ENCODE measurements at regions not wholly inside any gene's neighbourhood (a gene's known extent, or its start where the extent isn't known, plus 50 kb on each side); places are given as distances from the start of the nearest gene placed in this dataset.
"Not testable (repeated sequence)": the region's sequence is repeated elsewhere in the genome, so short reads cannot be mapped to it uniquely, and the experiment has no call there.

GRCh38 chr2:6196449-6196848 is 504.3 kb downstream of the SOX11 start:
- Histone ChIP-seq H2AFZ (ENCODE audit: low read depth, low read length) (no peak overlapping the region), H3K79me2 (ENCODE audit: insufficient read depth, low read length) (no peaks in the 10 kb centered on the region), H3K4me1 (ENCODE audit: insufficient read depth, low read length) (no peaks in the 10 kb centered on the region), H3K9ac (ENCODE audit: low read depth, low read length) (no peak overlapping the region), H4K20me1 (ENCODE audit: insufficient read depth, low read length) (no peaks in the 10 kb centered on the region), H3K27me3 (ENCODE audit: insufficient read depth, low read length, poor library complexity) (no peaks in the 10 kb centered on the region), H3K27ac (ENCODE audit: low read length) (no peak overlapping the region), H3K9me3 (ENCODE audit: insufficient read depth, low read length, severe bottlenecking) (no peaks in the 10 kb centered on the region), H3K4me2 (ENCODE audit: insufficient read depth, low read length) (no peak overlapping the region), H3K36me3 (ENCODE audit: insufficient read depth, low read length) (no peaks in the 10 kb centered on the region), H3K4me3 (ENCODE audit: low read depth in 1 of 2, low read length in 2 of 2) (no peak overlapping the region)
- TF ChIP-seq CTCF (IDR thresholded peaks at IDR 0.05; ENCODE audit: borderline replicate concordance, extremely low read depth, low read length, poor library complexity, severe bottlenecking) (no peak), EZH2 (IDR thresholded peaks at IDR 0.05; ENCODE audit: borderline replicate concordance, low read depth, low read length, severe bottlenecking) (no peak)
- ATAC-seq (ENCODE audit: insufficient read depth, low read depth) (no peak), DNase-seq (no peak)

DNA sequence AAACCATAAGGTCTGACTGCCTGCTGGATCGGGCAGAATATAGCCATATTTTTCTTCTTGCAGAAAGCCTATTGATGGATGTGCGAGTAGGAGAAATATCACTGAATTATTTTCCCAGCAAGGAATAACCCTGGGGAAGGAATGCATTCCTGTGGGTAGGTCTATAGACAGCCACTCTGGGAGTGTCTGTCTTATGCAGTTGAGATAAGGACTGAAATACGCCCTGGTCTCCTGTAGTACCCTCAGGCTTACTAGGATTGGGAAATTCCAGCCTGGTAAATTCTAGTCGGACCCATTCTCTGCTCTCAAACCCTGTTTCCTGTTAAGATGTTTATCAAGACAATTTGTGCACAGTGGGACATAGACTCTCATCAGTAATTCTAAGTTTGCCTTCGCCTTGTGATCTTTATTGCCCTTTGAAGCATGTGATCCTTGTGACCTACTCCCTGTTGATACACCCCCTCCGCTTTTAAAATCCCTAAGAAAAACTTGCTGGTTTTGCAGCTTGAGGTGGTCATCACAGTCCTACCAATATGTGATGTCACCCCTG is 506.3 kb downstream of the SOX11 start:
- not testable (repeated sequence) for H3K36me3 ChIP-seq (ENCODE audit: insufficient read depth, low read length); ATAC-seq (ENCODE audit: insufficient read depth, low read depth); H3K9ac ChIP-seq (ENCODE audit: low read depth, low read length); H3K27me3 ChIP-seq (ENCODE audit: insufficient read depth, low read length, poor library complexity); DNase-seq; H2AFZ ChIP-seq (ENCODE audit: low read depth, low read length); H3K4me2 ChIP-seq (ENCODE audit: insufficient read depth, low read length); H4K20me1 ChIP-seq (ENCODE audit: insufficient read depth, low read length); H3K27ac ChIP-seq (ENCODE audit: low read length); H3K79me2 ChIP-seq (ENCODE audit: insufficient read depth, low read length); H3K4me3 ChIP-seq (ENCODE audit: low read depth in 1 of 2, low read length in 2 of 2); H3K9me3 ChIP-seq (ENCODE audit: insufficient read depth, low read length, severe bottlenecking); H3K4me1 ChIP-seq (ENCODE audit: insufficient read depth, low read length)

- no peaks in the 10 kb centered on the region for H3K9me3 ChIP-seq (ENCODE audit: insufficient read depth, low read length, severe bottlenecking)
- H3K4me2 ChIP-seq (ENCODE audit: insufficient read depth, low read length), result no peak overlapping the region
These were observed 510.6 kb downstream of the SOX11 start for GRCh38 chr2:6202756-6203155.

More at GRCh38 chr2:6202756-6203155, 510.6 kb downstream of the SOX11 start:
- no peak overlapping the region for H3K9ac ChIP-seq (ENCODE audit: low read depth, low read length)
- no peak for TF ChIP-seq EZH2 (IDR thresholded peaks at IDR 0.05; ENCODE audit: borderline replicate concordance, low read depth, low read length, severe bottlenecking)
- TF ChIP-seq CTCF (IDR thresholded peaks at IDR 0.05; ENCODE audit: borderline replicate concordance, extremely low read depth, low read length, poor library complexity, severe bottlenecking), result no peak
- H3K4me1 ChIP-seq (ENCODE audit: insufficient read depth, low read length), result no peaks in the 10 kb centered on the region
- no peak overlapping the region for H2AFZ ChIP-seq (ENCODE audit: low read depth, low read length)
- H3K36me3 ChIP-seq (ENCODE audit: insufficient read depth, low read length), result no peaks in the 10 kb centered on the region
- ATAC-seq (ENCODE audit: insufficient read depth, low read depth) (no peak), DNase-seq (no peak)
- H3K27me3 ChIP-seq (ENCODE audit: insufficient read depth, low read length, poor library complexity), result no peaks in the 10 kb centered on the region
- no peaks in the 10 kb centered on the region for H4K20me1 ChIP-seq (ENCODE audit: insufficient read depth, low read length)
- no peak overlapping the region for H3K27ac ChIP-seq (ENCODE audit: low read length)
- H3K4me3 ChIP-seq (ENCODE audit: low read depth in 1 of 2, low read length in 2 of 2), result no peak overlapping the region
- H3K79me2 ChIP-seq (ENCODE audit: insufficient read depth, low read length), result no peaks in the 10 kb centered on the region
